ENCODE measurements at regions not wholly inside any gene's neighbourhood (a gene's known extent, or its start where the extent isn't known, plus 50 kb on each side); places are given as distances from the start of the nearest gene placed in this dataset.
"Not testable (repeated sequence)": the region's sequence is repeated elsewhere in the genome, so short reads cannot be mapped to it uniquely, and the experiment has no call there.

GRCh38 chr12:93003531-93004239 is 74.6 kb upstream of the EEA1 start:
- no peaks in the 10 kb centered on the region for H3K4me1 ChIP-seq (ENCODE audit: control insufficient read depth, insufficient read depth, low read length)
- H3K36me3 ChIP-seq (ENCODE audit: control insufficient read depth, insufficient read depth, low read length): no peaks in the 10 kb centered on the region
- no peak overlapping the region for H3K9ac ChIP-seq (ENCODE audit: low read length)
- no peak overlapping the region for H3K4me3 ChIP-seq (ENCODE audit: low read length)
- H3K27ac ChIP-seq (ENCODE audit: low read depth, low read length): no peak overlapping the region
- H3K27me3 ChIP-seq (ENCODE audit: control insufficient read depth, insufficient read depth, low read length): no peaks in the 10 kb centered on the region

- Histone ChIP-seq H3K9ac (ENCODE audit: low read length) (no peak overlapping the region), H3K27me3 (ENCODE audit: control insufficient read depth, insufficient read depth, low read length) (no peaks in the 10 kb centered on the region), H3K36me3 (ENCODE audit: control insufficient read depth, insufficient read depth, low read length) (no peaks in the 10 kb centered on the region), H3K4me1 (ENCODE audit: control insufficient read depth, insufficient read depth, low read length) (no peaks in the 10 kb centered on the region), H3K27ac (ENCODE audit: low read depth, low read length) (no peak overlapping the region), H3K4me3 (ENCODE audit: low read length) (no peak overlapping the region)
Measured at GRCh38 chr12:93005928-93006392, 76.9 kb upstream of the EEA1 start.

DNA sequence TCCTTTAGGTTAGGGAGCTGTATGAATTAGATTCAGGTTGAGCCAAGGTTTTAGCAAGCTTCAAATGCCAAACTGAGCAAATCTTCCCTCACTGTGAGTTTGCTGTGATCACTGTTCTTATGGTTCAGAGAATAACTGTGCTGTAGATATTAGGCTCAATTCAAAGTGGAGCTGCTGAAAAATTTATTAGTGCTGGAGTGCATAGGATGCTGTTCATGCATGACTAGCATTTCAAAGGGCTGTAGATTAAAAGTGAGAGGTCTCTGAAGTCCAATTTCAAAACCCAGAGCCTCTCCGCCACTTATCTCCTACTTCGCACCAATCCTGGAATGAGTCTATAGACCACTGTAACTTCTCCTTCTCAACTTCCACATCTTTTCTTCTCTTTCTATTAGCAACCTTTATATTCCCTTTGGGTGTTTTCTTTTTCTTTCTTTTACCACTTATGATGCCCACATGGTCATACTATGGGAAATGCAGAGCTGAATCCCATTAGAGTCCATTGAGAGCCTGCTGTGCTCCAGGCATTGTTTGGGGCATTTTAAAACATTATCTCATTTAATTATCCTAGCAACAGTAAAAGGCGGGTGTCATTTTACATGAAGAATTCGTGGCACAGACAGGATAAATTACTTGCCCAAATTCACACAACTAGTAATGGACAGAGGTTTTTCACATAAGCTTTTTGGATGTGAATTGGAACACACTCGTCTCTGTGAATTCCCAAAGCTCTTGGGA is 77.5 kb upstream of the EEA1 start:
- Histone ChIP-seq H3K9ac (ENCODE audit: low read length) (no peak overlapping the region), H3K27me3 (ENCODE audit: control insufficient read depth, insufficient read depth, low read length) (no peaks in the 10 kb centered on the region), H3K36me3 (ENCODE audit: control insufficient read depth, insufficient read depth, low read length) (no peaks in the 10 kb centered on the region), H3K27ac (ENCODE audit: low read depth, low read length) (no peak overlapping the region), H3K4me1 (ENCODE audit: control insufficient read depth, insufficient read depth, low read length) (no peaks in the 10 kb centered on the region), H3K4me3 (ENCODE audit: low read length) (no peak overlapping the region)

DNA sequence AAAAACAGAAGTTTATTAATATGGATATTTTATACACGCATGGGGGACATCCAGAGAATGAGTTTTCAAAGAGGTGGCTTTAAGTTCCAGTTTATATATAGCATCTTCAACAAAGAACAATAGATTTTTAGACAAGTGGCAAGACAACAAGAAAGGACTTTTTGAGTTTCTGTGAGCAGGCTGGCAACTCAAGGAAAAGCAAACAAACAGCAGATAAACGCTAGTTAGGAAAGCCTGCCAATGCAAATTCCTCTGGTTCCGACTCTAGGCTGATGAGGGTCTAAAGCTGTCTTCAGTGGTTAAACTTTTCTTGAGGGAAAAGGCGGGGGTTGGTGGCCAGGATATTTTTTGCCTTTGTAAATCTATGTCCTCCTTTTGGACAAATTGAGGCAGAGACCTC is 78.4 kb upstream of the EEA1 start:
- no peak overlapping the region for H3K4me3 ChIP-seq (ENCODE audit: low read length)
- no peaks in the 10 kb centered on the region for H3K27me3 ChIP-seq (ENCODE audit: control insufficient read depth, insufficient read depth, low read length)
- no peaks in the 10 kb centered on the region for H3K36me3 ChIP-seq (ENCODE audit: control insufficient read depth, insufficient read depth, low read length)
- H3K4me1 ChIP-seq (ENCODE audit: control insufficient read depth, insufficient read depth, low read length): no peaks in the 10 kb centered on the region
- H3K9ac ChIP-seq (ENCODE audit: low read length): no peak overlapping the region
- no peak overlapping the region for H3K27ac ChIP-seq (ENCODE audit: low read depth, low read length)

GRCh38 chr12:93008044-93008778 is 79.1 kb upstream of the EEA1 start:
- H3K4me1 ChIP-seq (ENCODE audit: control insufficient read depth, insufficient read depth, low read length): no peaks in the 10 kb centered on the region
- H3K27me3 ChIP-seq (ENCODE audit: control insufficient read depth, insufficient read depth, low read length): no peaks in the 10 kb centered on the region
- no peak overlapping the region for H3K27ac ChIP-seq (ENCODE audit: low read depth, low read length)
- no peak overlapping the region for H3K9ac ChIP-seq (ENCODE audit: low read length)
- no peaks in the 10 kb centered on the region for H3K36me3 ChIP-seq (ENCODE audit: control insufficient read depth, insufficient read depth, low read length)
- H3K4me3 ChIP-seq (ENCODE audit: low read length): no peak overlapping the region

GRCh38 chr12:93008880-93009279 is 79.8 kb upstream of the EEA1 start:
- not testable (repeated sequence) for H3K36me3 ChIP-seq (ENCODE audit: control insufficient read depth, insufficient read depth, low read length); H3K27ac ChIP-seq (ENCODE audit: low read depth, low read length); H3K4me3 ChIP-seq (ENCODE audit: low read length); H3K4me1 ChIP-seq (ENCODE audit: control insufficient read depth, insufficient read depth, low read length); H3K9ac ChIP-seq (ENCODE audit: low read length); H3K27me3 ChIP-seq (ENCODE audit: control insufficient read depth, insufficient read depth, low read length)

- H3K36me3 ChIP-seq (ENCODE audit: control insufficient read depth, insufficient read depth, low read length): no peaks in the 10 kb centered on the region
- H3K27me3 ChIP-seq (ENCODE audit: control insufficient read depth, insufficient read depth, low read length): no peaks in the 10 kb centered on the region
- H3K4me3 ChIP-seq (ENCODE audit: low read length): no peak overlapping the region
- H3K9ac ChIP-seq (ENCODE audit: low read length): no peak overlapping the region
- H3K4me1 ChIP-seq (ENCODE audit: control insufficient read depth, insufficient read depth, low read length): no peaks in the 10 kb centered on the region
- no peak overlapping the region for H3K27ac ChIP-seq (ENCODE audit: low read depth, low read length)
Measured at GRCh38 chr12:93009533-93009932, 80.4 kb upstream of the EEA1 start.

DNA sequence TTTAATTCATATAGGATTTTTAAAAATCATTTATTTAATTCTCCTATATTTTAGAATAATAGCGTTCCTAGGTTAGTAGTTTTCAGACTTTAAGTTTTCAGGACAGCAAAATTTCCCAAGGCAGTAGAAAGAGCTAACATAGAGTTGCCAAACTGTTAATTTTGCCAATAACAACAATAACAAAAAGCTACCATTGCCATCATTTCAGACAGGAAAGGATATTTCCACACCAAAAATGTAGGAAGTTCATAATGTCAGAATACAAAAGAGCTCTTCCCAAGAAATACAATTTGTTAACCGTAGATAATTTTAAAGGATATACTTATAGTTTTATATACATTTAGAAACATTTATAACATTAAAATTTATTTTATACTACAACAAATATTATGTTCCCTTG is 81.4 kb upstream of the EEA1 start:
- Histone ChIP-seq H3K27ac (ENCODE audit: low read depth, low read length) (no peak overlapping the region), H3K27me3 (ENCODE audit: control insufficient read depth, insufficient read depth, low read length) (no peaks in the 10 kb centered on the region), H3K4me3 (ENCODE audit: low read length) (no peak overlapping the region), H3K4me1 (ENCODE audit: control insufficient read depth, insufficient read depth, low read length) (no peaks in the 10 kb centered on the region), H3K9ac (ENCODE audit: low read length) (no peak overlapping the region), H3K36me3 (ENCODE audit: control insufficient read depth, insufficient read depth, low read length) (no peaks in the 10 kb centered on the region)

GRCh38 chr12:93011100-93011499 is 82.0 kb upstream of the EEA1 start:
- Histone ChIP-seq H3K4me3 (ENCODE audit: low read length) (no peak overlapping the region), H3K27me3 (ENCODE audit: control insufficient read depth, insufficient read depth, low read length) (no peaks in the 10 kb centered on the region), H3K4me1 (ENCODE audit: control insufficient read depth, insufficient read depth, low read length) (no peaks in the 10 kb centered on the region), H3K27ac (ENCODE audit: low read depth, low read length) (no peak overlapping the region), H3K36me3 (ENCODE audit: control insufficient read depth, insufficient read depth, low read length) (no peaks in the 10 kb centered on the region), H3K9ac (ENCODE audit: low read length) (no peak overlapping the region)

DNA sequence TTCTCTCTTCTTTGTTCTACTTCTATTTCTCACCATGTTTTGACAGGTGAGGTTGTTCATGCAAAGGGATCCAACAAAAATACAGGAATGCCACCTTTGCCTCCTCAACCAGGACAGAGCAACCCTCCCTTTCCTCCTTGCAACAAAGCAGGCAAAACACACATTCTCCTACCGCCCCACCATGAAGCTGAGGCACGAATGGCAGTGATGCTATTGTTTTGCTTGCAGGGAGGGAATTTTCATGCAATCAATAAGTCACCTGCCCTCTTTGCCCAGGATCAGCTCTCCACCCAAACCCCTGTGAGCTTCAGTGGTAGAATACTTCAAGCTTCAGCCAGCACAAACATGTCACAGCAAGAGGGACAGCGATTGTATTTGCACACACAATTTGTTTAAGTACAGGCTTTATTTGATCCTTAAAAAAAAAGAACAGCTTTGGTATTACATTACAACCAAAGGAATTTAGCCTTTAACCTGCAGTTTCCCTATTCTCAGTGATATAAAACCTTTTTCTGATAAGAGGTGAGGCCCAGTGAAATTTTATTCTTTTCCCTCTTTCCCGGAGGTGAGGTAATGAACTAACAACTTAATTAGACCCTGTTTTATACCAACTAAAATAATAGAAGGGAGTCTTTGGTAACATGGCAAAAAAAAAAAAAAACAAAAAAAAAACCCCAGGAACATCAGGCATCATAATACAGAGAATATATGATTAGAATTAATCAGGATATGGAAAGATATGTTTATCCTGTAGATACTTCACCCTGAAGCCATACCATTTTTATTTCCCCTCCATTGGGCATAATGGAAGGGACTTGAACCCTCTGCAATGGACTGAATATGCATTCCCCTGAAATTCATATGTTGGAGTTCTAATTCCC is 87.0 kb upstream of the EEA1 start:
- no peak overlapping the region for H3K4me3 ChIP-seq (ENCODE audit: low read length)
- H3K9ac ChIP-seq (ENCODE audit: low read length): no peak overlapping the region
- no peaks in the 10 kb centered on the region for H3K27me3 ChIP-seq (ENCODE audit: control insufficient read depth, insufficient read depth, low read length)
- no peaks in the 10 kb centered on the region for H3K36me3 ChIP-seq (ENCODE audit: control insufficient read depth, insufficient read depth, low read length)
- H3K4me1 ChIP-seq (ENCODE audit: control insufficient read depth, insufficient read depth, low read length): no peaks in the 10 kb centered on the region
- H3K27ac ChIP-seq (ENCODE audit: low read depth, low read length): no peak overlapping the region

DNA sequence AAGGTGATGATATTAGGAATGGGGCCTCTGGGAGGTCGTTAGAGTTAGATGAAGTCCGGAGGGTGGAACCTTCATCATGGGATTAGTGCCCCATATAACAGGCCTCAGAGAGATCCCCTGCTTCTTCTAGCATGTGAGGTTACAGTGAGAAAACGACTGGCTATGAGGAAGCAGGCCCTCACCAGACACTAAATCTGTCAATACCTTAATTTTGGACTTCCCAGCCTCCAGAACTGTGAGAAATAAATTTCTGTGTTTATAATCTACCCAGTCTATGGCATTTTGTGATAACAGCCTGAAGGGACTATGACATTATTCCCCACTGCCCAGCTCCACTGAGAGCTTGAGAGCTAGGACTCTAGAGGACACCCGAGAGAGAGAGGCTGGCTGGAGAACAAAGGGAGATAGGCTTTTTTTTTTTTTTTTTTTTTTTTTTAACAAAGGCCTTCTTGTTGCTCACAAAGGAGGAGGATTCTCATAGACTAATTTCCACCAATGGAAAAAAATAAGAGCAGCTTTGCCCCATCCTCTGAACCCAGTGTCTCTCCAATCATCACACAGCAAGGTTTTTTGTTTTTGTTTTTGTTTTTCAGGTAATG is 87.8 kb upstream of the EEA1 start:
- H3K4me3 ChIP-seq (ENCODE audit: low read length): no peak overlapping the region
- H3K27me3 ChIP-seq (ENCODE audit: control insufficient read depth, insufficient read depth, low read length): no peaks in the 10 kb centered on the region
- H3K4me1 ChIP-seq (ENCODE audit: control insufficient read depth, insufficient read depth, low read length): no peaks in the 10 kb centered on the region
- no peaks in the 10 kb centered on the region for H3K36me3 ChIP-seq (ENCODE audit: control insufficient read depth, insufficient read depth, low read length)
- no peak overlapping the region for H3K9ac ChIP-seq (ENCODE audit: low read length)
- no peak overlapping the region for H3K27ac ChIP-seq (ENCODE audit: low read depth, low read length)

Measured in rectal smooth muscle tissue (tissue), 1 donor.